PC-3 (cell line): ENCODE measurements at regions not wholly inside any gene's neighbourhood (a gene's known extent, or its start where the extent isn't known, plus 50 kb on each side); places are given as distances from the start of the nearest gene placed in this dataset.

Experiments used
- CTCF ChIP-seq: fragments of 300-600 bp; sonication (generic); conservative IDR thresholded peaks from 2 replicates; pipeline ENCODE4 v1.5.1; 2017; ENCODE audit warnings: antibody characterized with exemption, low read depth, mild to moderate bottlenecking, low read length
- EZH2phosphoT487 ChIP-seq: fragments of 300-600 bp; sonication (generic); IDR thresholded peaks from 2 replicates; pipeline ENCODE4 v1.6.1; 2018; ENCODE audit warnings: mild to moderate bottlenecking, antibody characterized with exemption, low read length, borderline replicate concordance

GRCh38 chr20:19833395-19833794 is 75.3 kb downstream of the RIN2 start:
- TF ChIP-seq CTCF = no peak
- TF ChIP-seq EZH2phosphoT487 = no peak
